Omental fat pad (tissue), 3 donors: ENCODE measurements at regions not wholly inside any gene's neighbourhood (a gene's known extent, or its start where the extent isn't known, plus 50 kb on each side); places are given as distances from the start of the nearest gene placed in this dataset.

ENCODE experiments used
- ATAC-seq: fragments of 150-250 bp; one replicate; pipeline ENCODE4 v1.9.1; 2016; ENCODE audit warnings: mild to moderate bottlenecking, moderate library complexity; ENCODE audit not compliant: low FRiP score
- DNase-seq: peaks from one replicate; pipeline ENCODE4 v3.0.0-alpha.2; 2019; ENCODE audit warnings: low spot score
- TF ChIP-seq, protein P1 (sequence below), 3 donors: fragments of 450-650 bp; IDR thresholded peaks; one replicate each; pipeline ENCODE4 v1.5.1; 2016 to 2017; ENCODE audit warnings: antibody characterized with exemption in 3 of 3, mild to moderate bottlenecking in 3 of 3, moderate library complexity in 2 of 3

DNA sequence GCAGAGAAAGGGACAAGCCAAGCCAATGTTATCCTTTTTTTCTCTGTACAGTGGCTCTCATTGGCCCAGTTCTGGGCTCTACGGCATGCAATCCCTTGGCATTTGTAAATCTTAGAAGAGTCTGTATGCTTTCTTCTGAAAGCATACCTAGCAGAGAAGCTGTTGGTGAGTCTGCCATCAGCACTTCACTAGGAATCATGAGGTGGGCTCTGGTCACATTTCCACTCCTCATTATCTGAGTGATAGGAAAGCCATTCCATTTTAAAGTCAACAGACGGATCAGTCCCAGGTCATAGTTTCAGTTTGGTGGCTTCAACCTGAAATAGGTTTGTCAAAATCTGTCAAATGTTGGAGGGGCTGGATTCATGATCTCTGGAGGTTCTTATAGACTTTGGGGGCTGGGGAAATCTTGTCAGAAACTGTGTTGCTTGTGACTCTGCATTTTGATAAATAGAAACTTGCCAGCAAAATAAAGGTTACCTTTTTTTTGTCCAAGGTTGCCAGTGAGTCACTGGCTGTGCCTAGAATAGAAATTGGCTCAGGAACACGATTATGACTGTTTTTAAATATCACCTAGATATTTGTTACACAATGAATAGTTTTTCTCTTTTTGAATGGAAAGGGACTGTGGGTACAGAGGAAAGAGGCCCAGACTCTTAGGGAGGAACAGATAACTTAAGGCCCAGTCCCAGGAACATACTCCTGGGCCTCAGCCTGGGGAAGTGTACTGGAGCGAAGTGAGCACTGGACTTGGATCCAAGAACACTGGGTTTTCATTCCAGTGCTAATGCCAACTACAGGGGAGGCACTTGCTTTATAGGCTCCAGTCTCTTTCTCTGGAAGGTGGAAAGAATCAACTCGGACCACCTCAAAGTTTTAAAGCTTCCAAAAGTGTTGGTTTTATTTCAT lies 183.1 kb downstream of the NMUR2 start:
- DNase-seq: no peak
- TF ChIP-seq, protein P1, sequence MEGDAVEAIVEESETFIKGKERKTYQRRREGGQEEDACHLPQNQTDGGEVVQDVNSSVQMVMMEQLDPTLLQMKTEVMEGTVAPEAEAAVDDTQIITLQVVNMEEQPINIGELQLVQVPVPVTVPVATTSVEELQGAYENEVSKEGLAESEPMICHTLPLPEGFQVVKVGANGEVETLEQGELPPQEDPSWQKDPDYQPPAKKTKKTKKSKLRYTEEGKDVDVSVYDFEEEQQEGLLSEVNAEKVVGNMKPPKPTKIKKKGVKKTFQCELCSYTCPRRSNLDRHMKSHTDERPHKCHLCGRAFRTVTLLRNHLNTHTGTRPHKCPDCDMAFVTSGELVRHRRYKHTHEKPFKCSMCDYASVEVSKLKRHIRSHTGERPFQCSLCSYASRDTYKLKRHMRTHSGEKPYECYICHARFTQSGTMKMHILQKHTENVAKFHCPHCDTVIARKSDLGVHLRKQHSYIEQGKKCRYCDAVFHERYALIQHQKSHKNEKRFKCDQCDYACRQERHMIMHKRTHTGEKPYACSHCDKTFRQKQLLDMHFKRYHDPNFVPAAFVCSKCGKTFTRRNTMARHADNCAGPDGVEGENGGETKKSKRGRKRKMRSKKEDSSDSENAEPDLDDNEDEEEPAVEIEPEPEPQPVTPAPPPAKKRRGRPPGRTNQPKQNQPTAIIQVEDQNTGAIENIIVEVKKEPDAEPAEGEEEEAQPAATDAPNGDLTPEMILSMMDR (IDR thresholded peaks at IDR 0.05): no peak
- no peak for ATAC-seq

GRCh38 chr5:152218694-152219093 lies 186.4 kb downstream of the NMUR2 start:
- DNase-seq: no peak
- TF ChIP-seq, protein P1 (IDR thresholded peaks at IDR 0.05): no peak
- no peak for ATAC-seq

- ATAC-seq (no peak), DNase-seq (no peak)
- TF ChIP-seq, protein P1 (IDR thresholded peaks at IDR 0.05): no peak
These were observed 199.3 kb downstream of the NMUR2 start for GRCh38 chr5:152205804-152206203.

DNA sequence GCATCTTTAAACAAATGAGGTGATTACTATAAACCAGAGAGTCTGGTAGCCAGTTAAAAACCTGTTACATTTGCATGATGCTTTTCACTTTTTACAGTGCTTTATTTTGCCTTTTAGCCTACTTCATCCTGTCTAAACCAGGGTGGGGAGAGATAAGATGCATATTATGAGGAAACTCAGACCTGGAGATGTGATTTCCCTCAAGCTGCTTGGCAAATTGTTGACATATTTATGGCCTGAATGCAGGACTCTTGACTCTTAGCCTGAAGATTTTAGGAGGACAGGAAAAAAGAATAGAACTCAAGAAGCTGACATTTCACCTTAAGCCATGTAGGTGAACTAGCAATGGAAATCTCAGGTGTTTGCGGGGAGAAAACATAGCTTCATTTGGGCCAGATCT lies 202.8 kb downstream of the NMUR2 start:
- ATAC-seq (no peak), DNase-seq (no peak)
- TF ChIP-seq, protein P1 (IDR thresholded peaks at IDR 0.05): no peak

- TF ChIP-seq, protein P1 (IDR thresholded peaks at IDR 0.05): no peak
- DNase-seq (no peak), ATAC-seq (no peak)
These were observed 211.5 kb downstream of the NMUR2 start for GRCh38 chr5:152193391-152194107.

GRCh38 chr5:152188251-152188650 lies 216.8 kb downstream of the NMUR2 start:
- TF ChIP-seq, protein P1 (IDR thresholded peaks at IDR 0.05): no peak
- ATAC-seq (no peak), DNase-seq (no peak)
